ENCODE measurements at regions not wholly inside any gene's neighbourhood (a gene's known extent, or its start where the extent isn't known, plus 50 kb on each side); places are given as distances from the start of the nearest gene placed in this dataset.
A peak's percentile ranks its signal among the peaks of the same experiment; 100 is the strongest.

- peak in 1 of 2 donors; percentile 41 for DNase-seq
- H3K27me3 ChIP-seq (ENCODE audit: control insufficient read depth, insufficient read depth, low read length), result no peaks in the 10 kb centered on the region
- no peak overlapping the region for H3K4me3 ChIP-seq (ENCODE audit: low read length)
- peaks cover 4% of the 10 kb centered on the region for H3K4me1 ChIP-seq (ENCODE audit: control insufficient read depth, insufficient read depth, low read length)
- H3K27ac ChIP-seq (ENCODE audit: low read length), result no peak overlapping the region
- 17% methylated on average over 1 of the region's 6 CpGs for WGBS (ENCODE audit: insufficient coverage, low lambda C conversion rate)
- H3K36me3 ChIP-seq (ENCODE audit: control insufficient read depth, insufficient read depth, low read length), result no peaks in the 10 kb centered on the region
- H3K9me3 ChIP-seq (ENCODE audit: control insufficient read depth, low read depth, low read length), result no peaks in the 10 kb centered on the region
Observed at GRCh38 chr7:7114575-7115291, 67.6 kb upstream of the C1GALT1 start.

GRCh38 chr7:7117935-7118586 lies 64.3 kb upstream of the C1GALT1 start:
- 100% methylated on average over 3 of the region's 10 CpGs for WGBS (ENCODE audit: insufficient coverage, low lambda C conversion rate)
- Histone ChIP-seq H3K4me3 (ENCODE audit: low read length) (no peak overlapping the region), H3K4me1 (ENCODE audit: control insufficient read depth, insufficient read depth, low read length) (peaks cover 4% of the 10 kb centered on the region), H3K9me3 (ENCODE audit: control insufficient read depth, low read depth, low read length) (no peaks in the 10 kb centered on the region), H3K27ac (ENCODE audit: low read length) (no peak overlapping the region), H3K27me3 (ENCODE audit: control insufficient read depth, insufficient read depth, low read length) (no peaks in the 10 kb centered on the region), H3K36me3 (ENCODE audit: control insufficient read depth, insufficient read depth, low read length) (no peaks in the 10 kb centered on the region)
- DNase-seq, result no peak

- no peak overlapping the region for H3K27ac ChIP-seq (ENCODE audit: low read length)
- H3K27me3 ChIP-seq (ENCODE audit: control insufficient read depth, insufficient read depth, low read length), result no peaks in the 10 kb centered on the region
- DNase-seq, result no peak
- H3K9me3 ChIP-seq (ENCODE audit: control insufficient read depth, low read depth, low read length), result no peaks in the 10 kb centered on the region
- no peaks in the 10 kb centered on the region for H3K36me3 ChIP-seq (ENCODE audit: control insufficient read depth, insufficient read depth, low read length)
- 0% methylated on average over 1 of the region's 2 CpGs for WGBS (ENCODE audit: insufficient coverage, low lambda C conversion rate)
- H3K4me3 ChIP-seq (ENCODE audit: low read length), result no peak overlapping the region
- H3K4me1 ChIP-seq (ENCODE audit: control insufficient read depth, insufficient read depth, low read length), result peaks cover 4% of the 10 kb centered on the region
Observed at GRCh38 chr7:7118822-7119221, 63.5 kb upstream of the C1GALT1 start.

- Histone ChIP-seq H3K27me3 (ENCODE audit: control insufficient read depth, insufficient read depth, low read length) (no peaks in the 10 kb centered on the region), H3K4me1 (ENCODE audit: control insufficient read depth, insufficient read depth, low read length) (peaks cover 4% of the 10 kb centered on the region), H3K36me3 (ENCODE audit: control insufficient read depth, insufficient read depth, low read length) (no peaks in the 10 kb centered on the region), H3K4me3 (ENCODE audit: low read length) (no peak overlapping the region), H3K9me3 (ENCODE audit: control insufficient read depth, low read depth, low read length) (no peaks in the 10 kb centered on the region), H3K27ac (ENCODE audit: low read length) (no peak overlapping the region)
- no peak for DNase-seq
Observed at GRCh38 chr7:7119729-7120128, 62.6 kb upstream of the C1GALT1 start.

- no peak for DNase-seq
- Histone ChIP-seq H3K4me1 (ENCODE audit: control insufficient read depth, insufficient read depth, low read length) (no peaks in the 10 kb centered on the region), H3K27ac (ENCODE audit: low read length) (no peak overlapping the region), H3K9me3 (ENCODE audit: control insufficient read depth, low read depth, low read length) (no peaks in the 10 kb centered on the region), H3K4me3 (ENCODE audit: low read length) (no peak overlapping the region), H3K27me3 (ENCODE audit: control insufficient read depth, insufficient read depth, low read length) (no peaks in the 10 kb centered on the region), H3K36me3 (ENCODE audit: control insufficient read depth, insufficient read depth, low read length) (no peaks in the 10 kb centered on the region)
- 74% methylated on average over 3 of the region's 4 CpGs for WGBS (ENCODE audit: insufficient coverage, low lambda C conversion rate)
Observed at GRCh38 chr7:7122033-7122478, 60.3 kb upstream of the C1GALT1 start.

- H3K27ac ChIP-seq (ENCODE audit: low read length), result no peak overlapping the region
- H3K36me3 ChIP-seq (ENCODE audit: control insufficient read depth, insufficient read depth, low read length), result no peaks in the 10 kb centered on the region
- no peaks in the 10 kb centered on the region for H3K4me1 ChIP-seq (ENCODE audit: control insufficient read depth, insufficient read depth, low read length)
- H3K4me3 ChIP-seq (ENCODE audit: low read length), result no peak overlapping the region
- H3K27me3 ChIP-seq (ENCODE audit: control insufficient read depth, insufficient read depth, low read length), result no peaks in the 10 kb centered on the region
- no peak for DNase-seq
- no peaks in the 10 kb centered on the region for H3K9me3 ChIP-seq (ENCODE audit: control insufficient read depth, low read depth, low read length)
- 31% methylated on average over 2 of the region's 4 CpGs for WGBS (ENCODE audit: insufficient coverage, low lambda C conversion rate)
Observed at GRCh38 chr7:7122701-7123281, 59.6 kb upstream of the C1GALT1 start.

DNA sequence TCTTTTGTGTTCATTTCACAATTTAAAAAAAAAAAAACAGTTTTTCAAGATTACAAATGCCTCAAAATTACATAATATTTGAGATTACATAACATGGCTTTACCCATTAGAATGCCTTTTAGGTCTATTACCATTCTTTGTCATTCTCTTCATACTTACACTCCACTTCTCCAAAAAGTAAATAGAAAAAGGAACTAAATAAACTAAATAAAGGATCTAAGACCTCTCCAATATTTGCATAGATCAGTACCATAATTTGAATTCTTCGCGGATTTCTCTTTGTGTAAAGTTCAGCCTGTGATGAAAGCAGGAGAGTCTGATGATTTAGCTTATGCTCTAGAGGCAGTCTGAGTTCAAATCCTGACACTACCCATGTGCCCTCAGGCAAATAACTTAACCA lies 56.4 kb upstream of the C1GALT1 start:
- WGBS (ENCODE audit: insufficient coverage, low lambda C conversion rate), result no CpG with 5 or more reads among the region's 2 CpGs
- no peak for DNase-seq
- H3K9me3 ChIP-seq (ENCODE audit: control insufficient read depth, low read depth, low read length), result no peaks in the 10 kb centered on the region
- no peaks in the 10 kb centered on the region for H3K4me1 ChIP-seq (ENCODE audit: control insufficient read depth, insufficient read depth, low read length)
- no peaks in the 10 kb centered on the region for H3K27me3 ChIP-seq (ENCODE audit: control insufficient read depth, insufficient read depth, low read length)
- no peaks in the 10 kb centered on the region for H3K36me3 ChIP-seq (ENCODE audit: control insufficient read depth, insufficient read depth, low read length)
- H3K4me3 ChIP-seq (ENCODE audit: low read length), result no peak overlapping the region
- H3K27ac ChIP-seq (ENCODE audit: low read length), result no peak overlapping the region

DNA sequence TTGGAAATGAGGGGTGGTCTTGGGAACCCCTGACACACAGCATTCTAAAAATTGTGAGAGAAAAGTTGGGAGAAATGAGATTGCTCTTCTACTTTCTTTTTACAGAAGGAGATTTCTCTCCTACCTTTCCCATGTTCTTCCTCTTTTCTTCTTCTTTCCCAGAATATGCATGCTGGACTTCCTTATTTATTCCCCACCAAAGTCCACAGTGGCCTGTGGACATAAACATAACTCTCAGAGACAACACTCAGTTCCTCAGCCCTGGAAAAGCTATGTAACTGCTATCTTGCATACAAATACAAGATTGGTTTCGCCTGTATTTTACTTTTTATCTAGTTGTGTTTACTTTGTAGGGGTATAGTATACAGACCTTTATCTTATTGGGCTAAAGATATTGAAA lies 54.6 kb upstream of the C1GALT1 start:
- Histone ChIP-seq H3K4me1 (ENCODE audit: control insufficient read depth, insufficient read depth, low read length) (no peaks in the 10 kb centered on the region), H3K27ac (ENCODE audit: low read length) (no peak overlapping the region), H3K27me3 (ENCODE audit: control insufficient read depth, insufficient read depth, low read length) (no peaks in the 10 kb centered on the region), H3K36me3 (ENCODE audit: control insufficient read depth, insufficient read depth, low read length) (no peaks in the 10 kb centered on the region), H3K9me3 (ENCODE audit: control insufficient read depth, low read depth, low read length) (no peaks in the 10 kb centered on the region), H3K4me3 (ENCODE audit: low read length) (no peak overlapping the region)
- WGBS (ENCODE audit: insufficient coverage, low lambda C conversion rate), result 40% methylated on average over 1 of the region's 1 CpG
- DNase-seq, result no peak

DNA sequence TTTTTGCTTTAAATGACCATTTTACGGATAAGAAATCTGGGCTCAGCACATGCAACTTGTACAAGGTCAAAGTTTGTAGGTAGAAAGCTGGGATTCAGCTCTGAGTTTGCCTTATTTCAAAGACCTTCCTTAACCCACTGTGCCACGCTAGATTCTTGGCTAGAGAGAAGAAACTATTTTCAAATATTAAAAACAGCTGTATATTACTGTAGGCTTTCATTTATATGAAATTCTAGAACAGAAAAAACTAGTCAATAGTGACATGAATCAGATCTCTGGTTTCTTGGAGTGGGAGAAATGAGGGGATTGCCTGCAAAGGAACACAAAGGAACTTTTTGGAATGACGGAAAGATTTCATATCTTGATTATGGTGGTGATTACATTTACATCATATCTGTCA lies 53.0 kb upstream of the C1GALT1 start:
- H3K27me3 ChIP-seq (ENCODE audit: control insufficient read depth, insufficient read depth, low read length), result no peaks in the 10 kb centered on the region
- H3K4me1 ChIP-seq (ENCODE audit: control insufficient read depth, insufficient read depth, low read length), result peaks cover 3% of the 10 kb centered on the region
- no peak overlapping the region for H3K4me3 ChIP-seq (ENCODE audit: low read length)
- H3K9me3 ChIP-seq (ENCODE audit: control insufficient read depth, low read depth, low read length), result no peaks in the 10 kb centered on the region
- DNase-seq, result no peak
- no peaks in the 10 kb centered on the region for H3K36me3 ChIP-seq (ENCODE audit: control insufficient read depth, insufficient read depth, low read length)
- H3K27ac ChIP-seq (ENCODE audit: low read length), result no peak overlapping the region
- no CpG with 5 or more reads among the region's 3 CpGs for WGBS (ENCODE audit: insufficient coverage, low lambda C conversion rate)

GRCh38 chr7:7131273-7131672 lies 51.1 kb upstream of the C1GALT1 start:
- Histone ChIP-seq H3K36me3 (ENCODE audit: control insufficient read depth, insufficient read depth, low read length) (no peaks in the 10 kb centered on the region), H3K27me3 (ENCODE audit: control insufficient read depth, insufficient read depth, low read length) (no peaks in the 10 kb centered on the region), H3K4me3 (ENCODE audit: low read length) (no peak overlapping the region), H3K27ac (ENCODE audit: low read length) (no peak overlapping the region), H3K4me1 (ENCODE audit: control insufficient read depth, insufficient read depth, low read length) (peaks cover 5% of the 10 kb centered on the region), H3K9me3 (ENCODE audit: control insufficient read depth, low read depth, low read length) (no peaks in the 10 kb centered on the region)
- no CpG with 5 or more reads among the region's 1 CpG for WGBS (ENCODE audit: insufficient coverage, low lambda C conversion rate)
- DNase-seq, result no peak

Measured in large intestine (tissue), 3 donors.